ENCODE measurements at regions not wholly inside any gene's neighbourhood (a gene's known extent, or its start where the extent isn't known, plus 50 kb on each side); places are given as distances from the start of the nearest gene placed in this dataset.

DNA sequence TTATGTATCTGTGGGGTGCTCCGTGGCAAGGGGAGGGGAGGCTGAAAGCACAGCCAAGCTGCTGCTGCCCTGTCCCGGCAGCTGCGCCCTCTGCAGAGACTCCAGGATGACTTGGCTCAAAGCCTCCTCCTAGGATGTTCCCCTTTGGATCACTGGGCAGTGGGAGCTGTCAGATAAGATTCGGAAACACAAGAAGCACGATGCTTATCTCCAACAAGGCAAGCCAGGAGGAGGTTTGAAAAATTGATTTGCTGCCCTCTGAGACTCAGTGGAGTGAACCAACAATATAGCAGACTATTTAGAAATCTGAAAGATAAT lies 776.4 kb downstream of the C6orf118 start:
- no peak for DNase-seq (ENCODE audit: low read depth)

DNA sequence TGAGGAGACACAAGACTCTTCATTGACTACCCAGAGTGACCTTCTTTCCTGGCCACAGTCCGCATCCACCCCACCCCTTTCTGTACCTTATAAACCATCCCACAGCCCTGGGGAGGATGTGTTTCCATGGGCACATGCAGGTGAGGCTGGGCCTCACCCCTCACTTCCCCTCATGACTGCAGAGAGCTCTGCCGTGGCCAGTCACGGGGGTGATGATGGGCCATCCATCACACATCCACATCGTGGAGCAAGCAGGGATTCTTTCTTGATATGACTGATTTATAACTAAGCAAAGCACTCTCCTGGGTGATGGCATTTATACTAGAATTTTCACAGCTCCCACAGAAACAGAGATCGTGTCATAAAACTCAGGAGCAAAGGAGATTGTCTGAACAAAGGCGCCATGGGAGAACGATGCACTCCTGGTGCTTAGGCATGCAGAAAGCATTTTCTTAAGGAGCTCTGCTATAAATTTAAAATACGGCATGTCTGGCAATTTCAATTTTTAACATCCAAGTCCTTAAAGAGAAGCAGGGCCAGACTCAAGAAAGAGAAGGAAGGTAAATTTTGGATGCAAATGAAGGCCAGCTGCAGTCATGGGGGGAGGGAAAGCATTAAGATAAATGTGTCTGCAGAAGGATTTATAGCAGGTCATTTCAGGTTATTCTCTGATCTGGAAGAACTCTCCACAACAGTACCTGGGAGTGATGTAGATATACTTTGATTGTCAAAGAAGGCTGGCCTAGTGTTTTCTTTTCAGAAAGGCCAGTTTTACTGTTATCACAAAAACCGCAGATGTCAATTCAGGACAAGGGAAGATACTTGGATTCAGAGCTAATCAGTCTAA lies 777.0 kb downstream of the C6orf118 start:
- no peak overlapping the region for H3K4me3 ChIP-seq (replicated peaks; ENCODE audit: low read depth, low read length)
- no peak for DNase-seq (ENCODE audit: low read depth)
- TF ChIP-seq, protein P1, sequence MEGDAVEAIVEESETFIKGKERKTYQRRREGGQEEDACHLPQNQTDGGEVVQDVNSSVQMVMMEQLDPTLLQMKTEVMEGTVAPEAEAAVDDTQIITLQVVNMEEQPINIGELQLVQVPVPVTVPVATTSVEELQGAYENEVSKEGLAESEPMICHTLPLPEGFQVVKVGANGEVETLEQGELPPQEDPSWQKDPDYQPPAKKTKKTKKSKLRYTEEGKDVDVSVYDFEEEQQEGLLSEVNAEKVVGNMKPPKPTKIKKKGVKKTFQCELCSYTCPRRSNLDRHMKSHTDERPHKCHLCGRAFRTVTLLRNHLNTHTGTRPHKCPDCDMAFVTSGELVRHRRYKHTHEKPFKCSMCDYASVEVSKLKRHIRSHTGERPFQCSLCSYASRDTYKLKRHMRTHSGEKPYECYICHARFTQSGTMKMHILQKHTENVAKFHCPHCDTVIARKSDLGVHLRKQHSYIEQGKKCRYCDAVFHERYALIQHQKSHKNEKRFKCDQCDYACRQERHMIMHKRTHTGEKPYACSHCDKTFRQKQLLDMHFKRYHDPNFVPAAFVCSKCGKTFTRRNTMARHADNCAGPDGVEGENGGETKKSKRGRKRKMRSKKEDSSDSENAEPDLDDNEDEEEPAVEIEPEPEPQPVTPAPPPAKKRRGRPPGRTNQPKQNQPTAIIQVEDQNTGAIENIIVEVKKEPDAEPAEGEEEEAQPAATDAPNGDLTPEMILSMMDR (IDR thresholded peaks at IDR 0.05; ENCODE audit: low read length, missing control alignments), result no peak

More for the DNA sequence above, 776.4 kb downstream of the C6orf118 start:
- TF ChIP-seq, protein P1 (IDR thresholded peaks at IDR 0.05; ENCODE audit: low read length, missing control alignments), result no peak
- H3K4me3 ChIP-seq (replicated peaks; ENCODE audit: low read depth, low read length), result no peak overlapping the region

DNA sequence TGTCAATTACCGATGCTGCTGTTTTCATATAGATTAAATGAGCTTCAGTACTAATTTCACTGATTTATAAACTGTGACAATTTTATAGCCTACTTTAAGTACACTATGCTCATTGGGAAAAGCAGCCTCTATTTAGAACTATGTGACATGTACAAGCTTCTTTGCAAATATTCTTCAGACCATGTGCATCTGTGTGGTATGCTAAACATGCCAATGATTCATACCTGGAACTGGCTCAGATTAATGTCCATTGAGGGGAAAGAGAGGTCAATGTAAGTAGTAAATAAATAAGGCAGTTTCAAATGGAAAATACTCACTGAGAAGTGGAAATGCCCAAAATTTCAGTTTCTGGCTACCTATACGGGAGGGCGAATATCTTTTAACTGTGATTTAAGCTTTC lies 777.7 kb downstream of the C6orf118 start:
- DNase-seq (ENCODE audit: low read depth), result no peak
- TF ChIP-seq, protein P1 (IDR thresholded peaks at IDR 0.05; ENCODE audit: low read length, missing control alignments), result no peak
- no peak overlapping the region for H3K4me3 ChIP-seq (replicated peaks; ENCODE audit: low read depth, low read length)

DNA sequence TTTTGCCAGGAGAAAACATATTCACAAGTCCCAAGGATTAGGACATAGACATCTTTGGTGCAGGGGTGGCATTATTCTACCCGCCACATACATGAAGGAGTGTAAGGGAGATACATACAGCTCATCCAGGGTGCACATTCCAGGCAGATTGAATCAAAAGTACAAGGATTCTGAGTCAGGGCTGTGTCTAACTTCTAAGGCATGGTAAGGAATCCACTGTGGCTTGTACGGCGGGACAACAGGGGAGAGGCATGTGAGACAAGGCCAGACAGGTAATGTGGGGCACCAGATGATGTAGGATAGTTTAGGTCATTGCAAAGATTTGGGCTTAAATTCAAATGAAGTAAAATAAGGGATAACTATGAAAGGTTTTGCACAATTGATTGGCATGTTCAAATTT lies 780.9 kb downstream of the C6orf118 start:
- DNase-seq (ENCODE audit: low read depth), result no peak
- no peak overlapping the region for H3K4me3 ChIP-seq (replicated peaks; ENCODE audit: low read depth, low read length)
- TF ChIP-seq, protein P1 (IDR thresholded peaks at IDR 0.05; ENCODE audit: low read length, missing control alignments), result no peak

DNA sequence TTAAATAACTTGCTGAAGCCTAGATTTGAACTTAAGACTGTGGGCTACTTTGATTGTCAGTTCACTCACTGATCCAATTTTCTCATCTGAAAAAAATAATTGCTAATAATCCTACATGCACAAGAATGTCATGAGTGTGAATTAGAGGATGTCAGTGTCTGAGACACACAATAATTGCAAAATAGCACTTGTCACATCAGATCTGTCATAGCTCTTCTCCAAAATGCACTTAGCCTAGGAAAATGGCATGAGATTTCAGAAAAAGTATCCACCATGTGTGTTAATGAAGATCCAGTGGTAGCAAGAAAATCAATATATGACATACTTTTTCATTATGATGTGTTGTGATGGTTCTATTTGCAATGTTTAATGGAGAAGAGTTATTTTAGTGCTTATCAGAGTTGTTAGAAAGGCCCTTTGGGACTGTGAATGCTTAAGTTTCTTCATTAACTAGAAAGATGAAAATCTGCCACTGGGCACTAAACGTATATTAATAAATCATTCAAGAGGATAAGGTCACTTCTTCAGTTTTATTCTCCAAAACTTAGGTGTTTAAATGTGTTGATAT lies 786.2 kb downstream of the C6orf118 start:
- TF ChIP-seq, protein P1 (IDR thresholded peaks at IDR 0.05; ENCODE audit: low read length, missing control alignments), result no peak
- no peak overlapping the region for H3K4me3 ChIP-seq (replicated peaks; ENCODE audit: low read depth, low read length)
- no peak for DNase-seq (ENCODE audit: low read depth)

GRCh38 chr6:164520916-164521315 lies 788.5 kb downstream of the C6orf118 start:
- DNase-seq (ENCODE audit: low read depth), result no peak
- TF ChIP-seq, protein P1 (IDR thresholded peaks at IDR 0.05; ENCODE audit: low read length, missing control alignments), result no peak
- no peak overlapping the region for H3K4me3 ChIP-seq (replicated peaks; ENCODE audit: low read depth, low read length)
